HG02610 (cell line): ENCODE measurements at regions not wholly inside any gene's neighbourhood (a gene's known extent, or its start where the extent isn't known, plus 50 kb on each side); places are given as distances from the start of the nearest gene placed in this dataset.
"Not testable (repeated sequence)": the region's sequence is repeated elsewhere in the genome, so short reads cannot be mapped to it uniquely, and the experiment has no call there.

Source experiments
- ATAC-seq: cut with Tn5 transposase; IDR thresholded peaks from one replicate; pipeline ENCODE4 v1.9.1; 2021; ENCODE audit warnings: mild to moderate bottlenecking, moderate library complexity; ENCODE audit not compliant: unreplicated experiment

DNA sequence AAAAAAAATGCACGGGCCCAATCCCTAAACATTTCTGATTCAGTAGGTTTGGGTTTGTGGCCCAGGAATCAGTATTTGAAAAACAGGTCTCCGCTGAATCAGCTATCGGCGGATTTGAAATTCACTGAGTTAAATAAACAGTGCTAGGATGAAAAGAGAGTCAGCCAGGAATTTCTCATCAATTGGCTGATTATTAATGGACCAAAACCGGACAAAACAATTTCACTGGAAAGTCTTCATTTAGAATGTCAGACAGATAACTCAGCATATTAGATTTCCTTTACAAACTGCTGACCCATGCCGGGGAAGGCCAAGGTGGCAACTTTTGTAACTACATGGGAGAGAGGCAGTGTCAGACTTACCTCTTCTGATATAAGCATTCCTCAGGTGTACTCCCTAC is 99.4 kb upstream of the LSM6 start:
- ATAC-seq, result no peak

- ATAC-seq, result peak; percentile 68
These were observed 102.0 kb upstream of the LSM6 start for GRCh38 chr4:146073517-146073916.

- ATAC-seq, result no peak
These were observed 103.1 kb upstream of the LSM6 start for GRCh38 chr4:146072376-146072775.

DNA sequence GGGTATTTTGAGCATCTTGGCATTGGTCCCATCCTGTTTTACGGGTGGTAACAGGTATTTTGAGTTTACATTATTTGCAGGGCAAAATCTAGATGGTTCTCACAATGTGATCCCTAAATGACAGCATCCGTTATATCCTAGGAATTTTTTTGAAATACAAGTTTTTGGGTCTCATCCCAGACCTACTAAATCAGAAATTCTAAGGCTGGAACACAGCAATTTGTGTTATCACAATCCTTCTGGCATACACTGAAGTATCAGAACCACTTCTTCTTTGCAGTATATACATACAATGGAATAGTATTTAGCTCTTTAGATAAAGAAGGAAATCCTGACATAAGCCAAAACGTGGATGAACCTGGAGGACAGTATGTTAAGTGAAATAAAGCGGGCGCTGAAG is 104.1 kb upstream of the LSM6 start:
- ATAC-seq, result no peak

GRCh38 chr4:146063143-146063542 is 112.4 kb upstream of the LSM6 start:
- ATAC-seq, result peak; percentile 26

- ATAC-seq, result no peak
These were observed 113.2 kb upstream of the LSM6 start for GRCh38 chr4:146062340-146062739.

DNA sequence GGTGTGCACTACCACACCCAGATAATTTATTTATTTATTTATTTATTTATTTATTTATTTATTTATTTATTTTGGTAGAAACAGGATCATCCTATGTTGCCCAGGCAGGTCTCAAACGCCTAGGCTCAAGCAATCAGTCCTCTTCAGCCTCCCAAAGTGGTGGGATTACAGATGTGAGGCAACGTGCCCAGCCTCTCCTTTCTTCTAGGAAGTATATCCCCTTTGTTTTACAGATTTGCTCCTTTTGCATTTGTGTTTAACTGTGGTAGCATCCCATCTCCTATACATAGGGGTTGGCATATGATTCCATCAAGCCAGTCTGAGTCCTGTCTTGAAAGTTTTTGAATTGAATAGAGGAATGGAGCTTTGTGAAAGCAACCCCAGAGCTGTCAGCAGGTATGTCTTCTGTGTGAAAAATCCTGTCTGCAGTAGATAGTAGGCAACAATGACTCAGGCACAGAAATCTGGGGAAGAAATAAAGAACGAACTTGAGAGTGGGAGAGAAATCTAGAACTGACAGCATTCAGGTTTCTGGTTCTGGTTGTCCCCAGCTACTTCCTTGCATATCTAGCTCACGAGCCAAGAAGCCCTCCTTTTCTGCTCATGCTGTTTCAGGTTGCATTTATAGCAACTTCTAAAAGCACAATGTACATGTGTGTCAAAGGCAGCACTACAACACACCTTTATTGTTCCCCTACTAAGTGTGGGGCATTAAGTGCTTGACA is 113.7 kb upstream of the LSM6 start:
- ATAC-seq, result no peak

GRCh38 chr4:146059865-146060264 is 115.7 kb upstream of the LSM6 start:
- ATAC-seq, result peak; percentile 79

DNA sequence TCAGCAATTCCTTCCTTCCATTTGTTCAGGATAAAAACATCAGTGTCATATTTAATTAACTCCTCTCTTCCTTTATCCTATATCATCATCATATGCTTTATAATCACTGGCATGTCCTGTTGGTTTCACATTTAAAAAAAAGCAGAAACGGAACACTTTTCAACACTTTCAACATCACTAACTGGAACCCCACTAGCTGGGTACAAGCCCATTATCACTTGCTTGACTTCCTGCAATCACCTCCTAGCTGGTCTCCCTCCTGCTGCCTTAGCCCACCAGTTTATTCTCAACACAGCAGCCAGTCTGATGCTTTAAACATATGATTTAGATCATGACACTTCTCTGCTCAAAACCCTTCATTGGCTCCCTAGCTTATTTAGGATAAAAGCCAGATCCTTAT is 116.4 kb upstream of the LSM6 start:
- ATAC-seq, result peak; percentile 36

GRCh38 chr4:146058531-146058930 is 117.0 kb upstream of the LSM6 start:
- ATAC-seq, result peak; percentile 17

DNA sequence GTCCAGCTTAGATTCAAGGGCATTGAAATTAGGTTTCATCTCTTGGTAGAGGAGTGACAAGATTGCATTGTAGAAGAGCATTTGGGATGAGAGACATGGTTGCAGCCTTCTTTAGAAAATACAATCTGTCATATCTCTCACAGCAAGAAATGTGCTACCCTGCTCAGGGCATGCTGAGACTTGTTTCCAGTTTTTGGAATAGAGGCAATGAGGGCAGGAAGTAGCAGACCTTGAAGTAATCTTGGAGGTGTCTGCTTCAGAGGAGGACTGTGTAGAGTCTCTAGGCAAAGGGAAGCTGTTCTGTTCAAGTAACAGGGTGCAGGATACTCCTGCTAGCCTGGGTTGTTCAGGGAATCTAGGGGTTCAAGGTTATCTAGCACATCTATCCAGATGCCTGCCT is 116.1 kb upstream of the ZNF827 start:
- peak; percentile 29 for ATAC-seq

DNA sequence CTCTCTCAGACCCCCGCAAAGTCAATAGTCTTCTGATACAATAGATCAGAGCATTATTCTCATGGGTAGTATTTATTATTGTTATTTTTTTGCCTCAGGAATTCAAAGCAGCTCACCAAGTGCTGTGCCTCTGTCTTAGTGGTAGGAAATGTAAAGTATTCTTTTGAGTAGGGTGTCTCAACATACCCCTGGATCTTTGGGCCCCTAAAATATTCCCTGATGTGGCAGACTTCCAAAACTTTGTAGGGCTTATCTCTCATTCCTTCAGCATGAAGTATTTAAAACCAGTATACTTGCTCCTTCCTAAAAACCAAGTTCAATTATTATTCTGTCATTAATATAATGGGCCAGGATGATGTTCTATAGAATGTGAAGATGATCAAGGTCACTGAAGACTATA is 115.3 kb upstream of the ZNF827 start:
- ATAC-seq, result no peak

GRCh38 chr4:146051728-146052391 is 113.2 kb upstream of the ZNF827 start:
- ATAC-seq, result no peak

GRCh38 chr4:146051223-146051622 is 112.6 kb upstream of the ZNF827 start:
- ATAC-seq, result no peak

- ATAC-seq, result peak; percentile 77
These were observed 111.2 kb upstream of the ZNF827 start for GRCh38 chr4:146049802-146050201.

- ATAC-seq, result not testable (repeated sequence)
These were observed 109.1 kb upstream of the ZNF827 start for GRCh38 chr4:146047768-146048167.

DNA sequence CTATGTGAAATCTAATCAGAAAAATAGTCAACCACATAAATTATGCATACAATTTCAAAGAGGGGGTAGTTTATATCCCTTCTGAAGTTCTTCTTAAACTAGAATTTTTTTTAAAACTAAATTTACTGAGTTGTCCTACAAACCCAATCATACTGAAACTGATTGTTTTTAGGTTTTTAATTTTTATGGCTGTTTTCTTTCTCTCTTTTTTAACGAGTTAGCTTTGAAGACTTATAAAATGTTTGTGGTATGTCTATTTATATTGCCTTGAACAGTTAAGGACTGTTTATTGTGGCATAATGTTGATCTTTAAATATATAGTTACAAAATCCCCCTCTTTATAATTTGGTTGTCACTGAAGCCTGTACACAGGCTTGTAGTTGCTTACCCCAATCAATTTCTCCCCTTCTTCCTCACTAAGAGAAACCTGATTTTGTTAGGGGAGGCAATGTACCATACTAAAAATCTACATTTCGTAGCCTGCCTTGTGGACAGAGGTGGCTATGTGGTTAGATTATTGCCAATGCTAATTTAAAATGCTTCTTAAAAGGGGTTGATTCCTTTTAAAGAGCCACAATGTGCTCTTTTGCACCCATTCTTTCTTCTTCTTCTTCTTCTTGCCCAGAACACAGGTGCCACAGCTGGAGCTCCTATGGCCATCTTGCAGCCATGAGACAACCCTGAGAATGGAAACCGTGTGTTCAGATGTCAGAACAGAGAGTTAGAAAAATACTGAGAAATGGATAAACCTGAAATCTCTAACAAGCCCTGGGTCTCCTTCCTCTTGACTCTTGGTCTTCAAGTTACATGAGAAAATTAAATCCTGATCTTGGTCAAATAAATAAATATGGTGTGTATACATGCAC is 102.7 kb upstream of the ZNF827 start:
- no peak for ATAC-seq

GRCh38 chr4:146040623-146041022 is 102.0 kb upstream of the ZNF827 start:
- ATAC-seq, result no peak

DNA sequence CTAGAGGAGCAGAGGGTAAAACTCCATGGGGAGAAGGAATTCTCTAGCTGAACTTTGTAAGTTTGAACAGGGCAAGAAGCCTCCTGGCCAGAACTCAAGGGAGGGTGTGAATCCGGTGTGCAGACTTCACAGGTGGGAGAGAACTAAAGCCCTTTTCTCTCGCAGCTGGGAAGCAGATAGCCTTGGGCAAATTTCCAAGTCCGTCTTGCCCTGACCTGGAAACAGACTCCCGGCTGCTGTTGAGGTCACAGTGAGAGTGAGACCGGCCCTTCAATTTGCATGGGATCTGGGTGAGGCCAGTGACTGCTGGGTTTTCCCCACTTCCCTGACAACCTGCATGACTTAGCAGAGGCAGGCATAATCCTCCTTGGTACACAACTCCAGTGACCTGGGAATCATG is 94.5 kb upstream of the ZNF827 start:
- no peak for ATAC-seq

- no peak for ATAC-seq
These were observed 93.7 kb upstream of the ZNF827 start for GRCh38 chr4:146032234-146032860.
